Erythroblast (primary cell): ENCODE measurements at regions not wholly inside any gene's neighbourhood (a gene's known extent, or its start where the extent isn't known, plus 50 kb on each side); places are given as distances from the start of the nearest gene placed in this dataset.

ENCODE experiments used
- DNase-seq, 2 experiments: peaks; one replicate each; lab custom pipeline; 2025; lab: John Stamatoyannopoulos, UW
- GATA1 ChIP-seq: IDR thresholded peaks from 2 replicates; pipeline ENCODE4 v1.6.1; 2011; ENCODE audit warnings: low read depth, mild to moderate bottlenecking, control low read depth, low read length, moderate library complexity
- POLR2A ChIP-seq: IDR thresholded peaks from 2 replicates; pipeline ENCODE4 v1.6.1; 2011; ENCODE audit warnings: mild to moderate bottlenecking, low read length

GRCh38 chr12:126830778-126831680, 1435.9 kb upstream of the TMEM132C start:
- TF ChIP-seq POLR2A (no peak), GATA1 (no peak)
- DNase-seq = no peak

DNA sequence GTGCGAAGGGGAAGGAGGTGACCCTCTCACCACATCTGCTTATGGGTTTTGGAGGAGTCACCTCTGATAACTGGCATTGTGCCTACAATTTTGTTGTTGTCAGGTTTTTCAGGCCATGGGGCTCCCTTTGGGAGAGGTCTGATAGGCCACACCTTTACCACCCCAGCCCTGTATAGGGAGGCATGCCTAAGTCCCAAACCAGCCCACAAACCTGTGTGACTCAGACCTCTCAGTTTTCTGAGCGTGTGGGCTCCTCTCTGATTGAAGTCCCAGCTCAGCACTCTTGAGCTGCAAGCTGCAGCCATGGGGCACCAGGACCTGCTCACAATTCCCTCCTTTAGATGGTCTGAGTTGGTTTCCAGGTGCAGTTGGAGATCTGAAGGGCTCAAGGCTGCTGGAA, 1429.3 kb upstream of the TMEM132C start:
- DNase-seq = no peak
- TF ChIP-seq POLR2A = no peak
- TF ChIP-seq GATA1 = no peak

DNA sequence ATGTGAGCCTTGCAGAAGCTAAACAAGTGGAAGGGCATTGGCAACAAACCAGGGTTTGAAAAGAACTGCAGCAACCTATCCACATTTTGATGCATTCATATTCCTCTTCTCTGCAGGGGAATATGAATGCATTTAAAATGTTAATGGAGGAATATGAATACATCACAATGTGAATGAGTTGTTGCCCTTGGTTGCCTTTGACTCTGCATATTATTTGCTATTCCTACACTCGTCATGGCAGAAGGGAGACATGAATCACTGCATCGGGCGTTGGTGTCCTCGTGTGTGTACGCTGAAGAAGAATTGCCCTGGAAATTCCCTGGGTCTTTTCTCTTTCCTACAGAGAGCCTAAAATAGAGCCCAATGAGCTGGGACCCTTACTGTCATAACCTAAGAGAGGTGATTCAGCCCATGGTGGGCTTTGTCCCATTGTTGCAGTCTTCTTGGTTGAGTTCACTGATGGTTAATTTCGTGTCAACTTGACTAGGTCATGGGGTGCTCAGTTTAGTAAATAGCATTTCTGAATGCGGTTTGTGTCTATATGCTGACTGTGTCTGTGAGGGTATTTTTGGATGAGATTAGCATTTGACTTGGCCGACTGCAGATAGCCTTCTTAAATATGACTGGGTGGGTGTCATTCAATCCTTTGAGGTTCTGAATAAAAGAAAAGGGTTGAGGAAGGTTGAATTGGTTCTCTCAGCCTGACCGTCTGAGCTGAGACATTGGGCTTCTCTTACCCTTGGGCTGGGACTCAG, 1422.9 kb upstream of the TMEM132C start:
- DNase-seq = no peak
- TF ChIP-seq GATA1 (no peak), POLR2A (no peak)

- no peak for TF ChIP-seq GATA1
- TF ChIP-seq POLR2A = no peak
- no peak for DNase-seq
Measured at GRCh38 chr12:126847005-126847629, 1419.9 kb upstream of the TMEM132C start.

DNA sequence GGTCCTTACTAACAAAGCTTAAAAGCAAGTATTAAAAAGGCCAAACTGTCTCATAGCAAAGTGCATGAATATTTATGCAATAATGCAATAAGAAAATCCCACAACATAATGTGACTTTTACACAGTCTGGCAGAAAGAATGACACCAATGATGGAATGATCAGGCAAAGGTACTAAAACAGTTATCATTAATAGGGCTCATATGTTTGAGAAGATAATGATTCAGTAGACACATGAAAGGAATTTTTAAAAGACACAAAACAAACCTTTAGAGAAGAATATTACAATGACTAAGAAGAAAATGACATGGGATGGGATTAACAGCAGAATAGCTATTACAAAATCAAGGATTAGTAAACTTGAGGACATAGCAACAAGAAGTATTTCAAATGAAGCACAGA, 1411.2 kb upstream of the TMEM132C start:
- TF ChIP-seq GATA1 (no peak), POLR2A (no peak)
- DNase-seq = no peak

DNA sequence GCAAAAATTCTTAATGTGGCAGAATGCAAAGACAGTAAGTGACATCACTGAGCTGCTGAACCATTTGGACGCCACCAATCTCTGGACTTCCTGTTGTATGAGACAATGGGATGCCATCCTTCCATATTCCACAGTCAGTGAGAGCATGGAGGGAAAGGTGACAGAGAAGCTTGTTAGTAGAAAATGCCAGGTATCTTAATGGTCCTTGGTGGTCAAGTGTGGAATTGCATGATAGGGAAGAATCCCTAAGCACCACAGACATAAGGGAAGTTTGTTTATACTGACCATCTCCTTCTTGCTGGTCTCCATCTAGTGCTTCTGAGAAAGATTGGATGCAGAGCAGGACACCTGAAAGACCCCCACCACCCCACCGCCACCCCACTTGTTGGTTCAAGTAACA, 1410.0 kb upstream of the TMEM132C start:
- TF ChIP-seq GATA1 (no peak), POLR2A (no peak)

GRCh38 chr12:126858560-126858959, 1408.4 kb upstream of the TMEM132C start:
- no peak for DNase-seq
- TF ChIP-seq GATA1 (no peak), POLR2A (no peak)

More for the DNA sequence above, 1410.0 kb upstream of the TMEM132C start:
- DNase-seq = no peak

GRCh38 chr12:126860210-126860609, 1406.8 kb upstream of the TMEM132C start:
- no peak for TF ChIP-seq GATA1
- no peak for TF ChIP-seq POLR2A

GRCh38 chr12:126862500-126862899, 1404.5 kb upstream of the TMEM132C start:
- no peak for DNase-seq
- TF ChIP-seq GATA1 (no peak), POLR2A (no peak)

More at GRCh38 chr12:126860210-126860609, 1406.8 kb upstream of the TMEM132C start:
- no peak for DNase-seq

- TF ChIP-seq GATA1 = no peak
- no peak for TF ChIP-seq POLR2A
- DNase-seq = peak; percentile 79 to 87
Measured at GRCh38 chr12:126869644-126870043, 1397.3 kb upstream of the TMEM132C start.

DNA sequence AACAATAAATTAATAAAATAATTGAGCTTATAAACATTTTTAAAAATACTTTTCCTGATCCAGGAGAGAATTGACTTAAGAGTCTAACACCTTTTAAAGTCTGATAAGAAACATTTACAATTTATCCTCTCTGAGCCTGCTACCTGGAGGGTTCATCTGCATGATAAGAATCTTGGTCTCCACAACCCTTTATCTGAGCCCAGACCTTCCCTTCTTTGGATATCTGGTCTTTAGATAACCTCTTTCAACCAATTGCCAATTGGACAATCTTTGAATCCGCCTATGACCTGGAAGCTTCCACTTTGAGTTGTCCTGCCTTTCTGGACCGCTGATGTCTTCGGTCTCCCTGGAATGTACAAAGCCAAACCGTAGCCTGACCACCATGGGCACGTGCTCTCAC, 1393.3 kb upstream of the TMEM132C start:
- DNase-seq = no peak
- TF ChIP-seq GATA1 = no peak
- TF ChIP-seq POLR2A = no peak

- peak; percentile 68 to 82 for DNase-seq
- TF ChIP-seq GATA1 = no peak
- TF ChIP-seq POLR2A = no peak
Measured at GRCh38 chr12:126874427-126875026, 1392.4 kb upstream of the TMEM132C start.

GRCh38 chr12:126879842-126880241, 1387.1 kb upstream of the TMEM132C start:
- DNase-seq = no peak
- no peak for TF ChIP-seq POLR2A
- TF ChIP-seq GATA1 = no peak
